GM13976 (cell line): ENCODE measurements at regions not wholly inside any gene's neighbourhood (a gene's known extent, or its start where the extent isn't known, plus 50 kb on each side); places are given as distances from the start of the nearest gene placed in this dataset.

Experiments used
- DNase-seq: peaks from one replicate; pipeline ENCODE4 v3.0.0; 2012; ENCODE audit warnings: low spot score
- in situ Hi-C: fragments of 300-500 bp; cut with MboI; formaldehyde crosslinking; loops from one replicate; pipeline ENCODE4 v1.12.0; 2022; ENCODE audit warnings: low sequenced_read_pairs, mixed read lengths, inconsistent platforms; ENCODE audit not compliant: unreplicated experiment
- TF ChIP-seq, protein P1 (sequence below): IDR thresholded peaks from 2 replicates; pipeline ENCODE4 v1.5.1; 2012; ENCODE audit warnings: borderline replicate concordance, mild to moderate bottlenecking; ENCODE audit not compliant: insufficient read depth; ENCODE audit errors: extremely low read depth, missing control alignments, control extremely low read depth

DNA sequence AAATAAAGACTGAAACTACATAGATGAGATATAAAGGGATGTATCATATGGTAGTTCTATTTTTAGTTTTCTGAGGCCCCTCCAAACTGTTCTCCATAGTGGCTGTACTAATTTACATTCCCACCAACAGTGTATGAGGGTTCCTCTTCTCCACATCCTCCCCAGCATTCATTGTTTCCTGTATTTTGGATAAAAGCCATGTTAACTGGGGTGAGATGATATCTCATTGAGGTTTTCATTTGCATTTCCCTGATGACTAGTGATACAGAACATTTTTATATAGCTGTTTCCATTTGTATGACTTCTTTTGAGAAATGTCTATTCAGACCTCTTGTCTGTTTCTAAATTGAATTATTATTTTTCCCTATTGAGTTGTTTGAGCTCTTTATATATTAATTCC, 229.3 kb downstream of the RFPL4B start:
- in situ Hi-C loops: no loop called here
- no peak for DNase-seq

DNA sequence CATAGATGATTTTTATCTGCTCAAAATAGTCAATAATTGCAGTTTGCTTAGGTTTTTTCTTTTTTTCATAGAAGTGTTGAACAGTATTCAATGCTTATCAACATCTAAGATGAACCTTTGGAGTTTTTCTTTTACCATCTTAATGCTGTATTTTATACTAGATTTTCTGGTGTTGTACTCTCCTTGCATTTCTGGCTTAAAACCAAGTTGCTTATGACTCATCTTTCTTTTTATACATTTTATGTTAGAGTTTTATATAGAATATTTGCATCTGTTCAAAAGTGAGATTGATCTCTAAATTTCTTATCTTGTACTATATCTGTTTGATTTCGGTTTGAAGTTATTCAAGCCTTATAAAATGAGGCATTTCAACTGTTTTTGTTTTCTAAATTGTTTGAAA, 232.5 kb downstream of the RFPL4B start:
- DNase-seq: no peak
- TF ChIP-seq, protein P1, sequence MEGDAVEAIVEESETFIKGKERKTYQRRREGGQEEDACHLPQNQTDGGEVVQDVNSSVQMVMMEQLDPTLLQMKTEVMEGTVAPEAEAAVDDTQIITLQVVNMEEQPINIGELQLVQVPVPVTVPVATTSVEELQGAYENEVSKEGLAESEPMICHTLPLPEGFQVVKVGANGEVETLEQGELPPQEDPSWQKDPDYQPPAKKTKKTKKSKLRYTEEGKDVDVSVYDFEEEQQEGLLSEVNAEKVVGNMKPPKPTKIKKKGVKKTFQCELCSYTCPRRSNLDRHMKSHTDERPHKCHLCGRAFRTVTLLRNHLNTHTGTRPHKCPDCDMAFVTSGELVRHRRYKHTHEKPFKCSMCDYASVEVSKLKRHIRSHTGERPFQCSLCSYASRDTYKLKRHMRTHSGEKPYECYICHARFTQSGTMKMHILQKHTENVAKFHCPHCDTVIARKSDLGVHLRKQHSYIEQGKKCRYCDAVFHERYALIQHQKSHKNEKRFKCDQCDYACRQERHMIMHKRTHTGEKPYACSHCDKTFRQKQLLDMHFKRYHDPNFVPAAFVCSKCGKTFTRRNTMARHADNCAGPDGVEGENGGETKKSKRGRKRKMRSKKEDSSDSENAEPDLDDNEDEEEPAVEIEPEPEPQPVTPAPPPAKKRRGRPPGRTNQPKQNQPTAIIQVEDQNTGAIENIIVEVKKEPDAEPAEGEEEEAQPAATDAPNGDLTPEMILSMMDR: no peak
- in situ Hi-C loops: no loop called here

More for the DNA sequence above, 229.3 kb downstream of the RFPL4B start:
- TF ChIP-seq, protein P1: no peak

DNA sequence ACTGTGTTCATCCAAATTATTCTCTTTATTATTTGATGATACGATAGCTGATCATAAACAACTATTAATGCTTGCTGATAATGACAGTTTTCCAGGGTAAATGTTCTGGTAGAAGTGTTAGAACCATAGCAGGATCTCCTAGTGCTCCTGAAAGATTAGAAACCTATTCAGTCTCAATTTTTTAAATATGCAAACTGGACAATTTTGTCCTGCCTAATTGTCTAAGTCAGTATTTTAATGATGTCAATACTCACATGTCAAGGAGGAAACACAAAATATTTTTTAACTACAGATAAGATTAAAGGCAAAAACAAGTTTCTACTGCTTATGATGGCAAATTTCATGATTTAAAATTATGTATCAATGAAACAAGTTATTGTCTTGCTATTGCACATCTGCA, 233.9 kb downstream of the RFPL4B start:
- no peak for DNase-seq
- in situ Hi-C loops: no loop called here
- TF ChIP-seq, protein P1: no peak

DNA sequence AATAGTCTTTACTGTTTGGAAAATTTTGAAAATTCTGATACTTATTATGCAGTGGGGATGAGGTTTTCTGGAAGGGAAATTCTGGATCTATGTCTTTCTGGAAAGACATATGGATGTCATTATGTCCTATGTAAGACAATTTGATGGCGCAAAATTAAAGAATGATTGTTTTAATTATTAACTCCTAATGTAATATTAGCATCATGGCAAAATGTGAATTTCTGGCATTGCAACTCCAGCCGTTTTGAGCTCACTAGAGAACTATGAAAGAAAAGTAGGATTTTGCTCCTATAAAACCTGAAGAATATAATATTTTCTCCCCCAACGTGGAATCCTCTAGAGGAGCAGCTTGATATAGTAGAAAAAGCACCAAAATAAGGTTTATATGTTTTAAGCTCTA, 243.2 kb downstream of the RFPL4B start:
- TF ChIP-seq, protein P1: no peak
- no peak for DNase-seq
- in situ Hi-C loops: no loop called here

DNA sequence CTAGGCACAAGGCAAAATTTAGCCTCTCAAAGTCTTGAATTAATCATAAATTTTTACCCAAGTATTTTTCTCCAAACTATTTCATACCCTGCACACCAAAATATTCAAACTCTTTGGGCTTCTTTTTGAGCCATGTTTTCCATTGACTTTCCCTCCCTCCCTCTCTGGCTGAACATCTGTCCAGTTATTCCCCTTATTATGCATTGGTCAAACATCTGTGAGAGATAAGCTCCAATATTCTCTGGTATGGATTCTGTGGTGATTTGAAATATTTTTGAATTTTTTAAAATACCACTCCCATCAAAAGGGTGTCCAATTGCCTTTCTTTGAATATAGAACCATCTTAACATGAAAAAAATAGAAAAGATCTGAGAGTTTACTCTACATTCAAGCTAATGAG, 244.2 kb downstream of the RFPL4B start:
- TF ChIP-seq, protein P1: no peak
- in situ Hi-C loops: no loop called here
- no peak for DNase-seq

DNA sequence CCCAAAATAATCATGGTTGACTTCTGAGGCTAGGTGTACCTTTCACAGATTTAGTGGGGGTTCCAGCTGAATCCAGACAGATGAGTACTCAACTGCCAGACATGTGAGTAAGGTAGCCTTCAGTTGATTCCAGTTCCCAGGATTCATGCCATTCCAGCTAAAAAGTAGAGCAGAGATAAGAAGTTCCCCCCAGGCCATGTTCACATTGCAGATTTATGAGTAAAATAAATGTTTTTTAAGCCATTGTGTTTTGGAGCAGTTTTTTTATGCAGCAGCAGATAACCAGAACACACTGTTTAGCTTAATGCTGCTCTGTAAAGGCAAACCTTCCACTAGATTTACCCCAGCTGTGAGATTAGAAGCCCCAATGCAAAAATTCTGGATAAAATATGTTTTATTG, 245.0 kb downstream of the RFPL4B start:
- DNase-seq: no peak
- TF ChIP-seq, protein P1: no peak
- in situ Hi-C loops: no loop called here
